ENCODE measurements at regions not wholly inside any gene's neighbourhood (a gene's known extent, or its start where the extent isn't known, plus 50 kb on each side); places are given as distances from the start of the nearest gene placed in this dataset.

DNA sequence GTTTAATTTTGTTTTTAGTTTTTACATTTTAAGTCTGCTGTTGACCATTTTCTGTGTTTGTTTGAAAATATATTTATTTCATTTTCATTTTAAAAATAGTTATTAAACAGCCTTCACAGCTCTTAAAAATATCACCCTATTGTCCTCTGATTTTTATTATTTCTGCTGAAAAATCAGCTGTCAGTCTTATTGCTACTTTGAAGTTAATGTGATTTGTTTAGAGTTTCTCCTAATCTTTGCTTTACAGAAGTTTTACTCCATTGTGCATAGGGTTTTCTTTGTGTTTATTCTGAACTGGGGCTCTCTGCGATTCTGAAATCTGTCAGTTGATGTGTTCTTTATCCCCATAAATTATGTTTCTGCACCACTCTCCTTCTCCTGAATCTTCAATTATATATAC, 486.3 kb downstream of the SOX5 start:
- intact Hi-C loops (cut with micrococcal nuclease; ENCODE audit: unreplicated experiment) = loop anchor here (5.0 kb wide), 1 partner anchor 41 kb away; no protein-coding TSS in a partner anchor
- ChIA-PET POLR2A (no interaction called here), CTCF (no interaction called here)
- no peak for TF ChIP-seq CTCF (IDR thresholded peaks at IDR 0.05; ENCODE audit: insufficient read depth in 1 of 2, low read depth in 1 of 2, low read length in 1 of 2, severe bottlenecking in 1 of 2, unreplicated experiment in 1 of 2)
- no peaks in the 10 kb centered on the region for H3K36me3 ChIP-seq (ENCODE audit: control insufficient read depth, insufficient read depth, low read length)
- no peaks in the 10 kb centered on the region for H3K4me1 Mint-ChIP-seq (ENCODE audit: low read depth, unreplicated experiment)
- no peaks in the 10 kb centered on the region for H3K27me3 ChIP-seq (replicated peaks; ENCODE audit: control insufficient read depth, insufficient read depth, low read length)
- no peaks in the 10 kb centered on the region for H3K27me3 Mint-ChIP-seq (ENCODE audit: insufficient read depth, unreplicated experiment)
- no peak for DNase-seq
- H3K27ac Mint-ChIP-seq (ENCODE audit: unreplicated experiment) = no peak overlapping the region
- no peaks in the 10 kb centered on the region for H3K4me1 ChIP-seq
- no peak overlapping the region for H3K4me3 Mint-ChIP-seq (ENCODE audit: unreplicated experiment)
- no peaks in the 10 kb centered on the region for H3K36me3 Mint-ChIP-seq (ENCODE audit: insufficient read depth, unreplicated experiment)
- BruUV-seq (replicated peaks) = no TSS peak
- 0 out of 2 replicates have a peak, but pooled peaks cover 4% of the 10 kb centered on the region for H3K9me3 ChIP-seq
- H3K9me3 Mint-ChIP-seq (ENCODE audit: unreplicated experiment) = peaks cover 39% of the 10 kb centered on the region
- H3K4me3 ChIP-seq (ENCODE audit: low read depth, low read length) = no peak overlapping the region

- intact Hi-C loops (cut with micrococcal nuclease; ENCODE audit: unreplicated experiment) = loop anchor here (5.0 kb wide), 1 partner anchor 42 kb away; no protein-coding TSS in a partner anchor
- Histone ChIP-seq H3K4me1 (no peaks in the 10 kb centered on the region), H3K9me3 (peaks cover 8% of the 10 kb centered on the region; the same call in 1 of the 2 replicates), H3K27me3 (replicated peaks; ENCODE audit: control insufficient read depth, insufficient read depth, low read length) (no peaks in the 10 kb centered on the region), H3K36me3 (ENCODE audit: control insufficient read depth, insufficient read depth, low read length) (no peaks in the 10 kb centered on the region), H3K4me3 (ENCODE audit: low read depth, low read length) (no peak overlapping the region)
- ChIA-PET POLR2A (no interaction called here), CTCF (no interaction called here)
- Mint-ChIP-seq H3K27ac (ENCODE audit: unreplicated experiment) (no peak overlapping the region), H3K36me3 (ENCODE audit: insufficient read depth, unreplicated experiment) (no peaks in the 10 kb centered on the region), H3K27me3 (ENCODE audit: insufficient read depth, unreplicated experiment) (no peaks in the 10 kb centered on the region), H3K9me3 (ENCODE audit: unreplicated experiment) (peaks cover 45% of the 10 kb centered on the region), H3K4me1 (ENCODE audit: low read depth, unreplicated experiment) (no peaks in the 10 kb centered on the region), H3K4me3 (ENCODE audit: unreplicated experiment) (no peak overlapping the region)
- peak in 1 of 2 experiments; percentile 37 for DNase-seq
- no peak for TF ChIP-seq CTCF (IDR thresholded peaks at IDR 0.05; ENCODE audit: insufficient read depth in 1 of 2, low read depth in 1 of 2, low read length in 1 of 2, severe bottlenecking in 1 of 2, unreplicated experiment in 1 of 2)
- no TSS peak for BruUV-seq (replicated peaks)
Observed at GRCh38 chr12:23464241-23464812, 485.1 kb downstream of the SOX5 start.

GRCh38 chr12:23472329-23472971, 477.0 kb downstream of the SOX5 start:
- ChIA-PET CTCF (no interaction called here), POLR2A (no interaction called here)
- Histone ChIP-seq H3K4me3 (ENCODE audit: low read depth, low read length) (no peak overlapping the region), H3K36me3 (ENCODE audit: control insufficient read depth, insufficient read depth, low read length) (no peaks in the 10 kb centered on the region), H3K9me3 (peaks cover 4% of the 10 kb centered on the region; the same call in 1 of the 2 replicates), H3K27me3 (replicated peaks; ENCODE audit: control insufficient read depth, insufficient read depth, low read length) (no peaks in the 10 kb centered on the region), H3K4me1 (no peaks in the 10 kb centered on the region)
- Mint-ChIP-seq H3K4me1 (ENCODE audit: low read depth, unreplicated experiment) (no peaks in the 10 kb centered on the region), H3K36me3 (ENCODE audit: insufficient read depth, unreplicated experiment) (no peaks in the 10 kb centered on the region), H3K9me3 (ENCODE audit: unreplicated experiment) (peaks cover 13% of the 10 kb centered on the region), H3K27me3 (ENCODE audit: insufficient read depth, unreplicated experiment) (peaks cover 4% of the 10 kb centered on the region), H3K27ac (ENCODE audit: unreplicated experiment) (no peak overlapping the region), H3K4me3 (ENCODE audit: unreplicated experiment) (no peak overlapping the region)
- no peak for DNase-seq
- BruUV-seq (replicated peaks) = no TSS peak
- TF ChIP-seq CTCF (IDR thresholded peaks at IDR 0.05; ENCODE audit: insufficient read depth in 1 of 2, low read depth in 1 of 2, low read length in 1 of 2, severe bottlenecking in 1 of 2, unreplicated experiment in 1 of 2) = peak in 1 of 2 experiments; percentile 3
- intact Hi-C loops (cut with micrococcal nuclease; ENCODE audit: unreplicated experiment) = no loop called here

All from Caco-2 (cell line).